ENCODE measurements at regions not wholly inside any gene's neighbourhood (a gene's known extent, or its start where the extent isn't known, plus 50 kb on each side); places are given as distances from the start of the nearest gene placed in this dataset.
"Not testable (repeated sequence)": the region's sequence is repeated elsewhere in the genome, so short reads cannot be mapped to it uniquely, and the experiment has no call there.

- no peak for DNase-seq (ENCODE audit: low read depth)
Observed at GRCh38 chr12:63410197-63410596, 258.1 kb downstream of the DPY19L2 start.

- DNase-seq (ENCODE audit: low read depth), result no peak
Observed at GRCh38 chr12:63406781-63407180, 255.8 kb upstream of the AVPR1A start.

- no peak for DNase-seq (ENCODE audit: low read depth)
Observed at GRCh38 chr12:63404611-63405010, 253.6 kb upstream of the AVPR1A start.

- no peak for DNase-seq (ENCODE audit: low read depth)
Observed at GRCh38 chr12:63403256-63403655, 252.3 kb upstream of the AVPR1A start.

- no peak for DNase-seq (ENCODE audit: low read depth)
Observed at GRCh38 chr12:63400718-63401117, 249.7 kb upstream of the AVPR1A start.

- DNase-seq (ENCODE audit: low read depth), result no peak
Observed at GRCh38 chr12:63400318-63400717, 249.3 kb upstream of the AVPR1A start.

GRCh38 chr12:63397807-63398206, 246.8 kb upstream of the AVPR1A start:
- no peak for DNase-seq (ENCODE audit: low read depth)

GRCh38 chr12:63396135-63396534, 245.1 kb upstream of the AVPR1A start:
- DNase-seq (ENCODE audit: low read depth), result no peak

GRCh38 chr12:63394983-63395382, 244.0 kb upstream of the AVPR1A start:
- DNase-seq (ENCODE audit: low read depth), result no peak

- DNase-seq (ENCODE audit: low read depth), result no peak
Observed at GRCh38 chr12:63394349-63394748, 243.3 kb upstream of the AVPR1A start.

GRCh38 chr12:63389211-63389610, 238.2 kb upstream of the AVPR1A start:
- no peak for DNase-seq (ENCODE audit: low read depth)

- DNase-seq (ENCODE audit: low read depth), result no peak
Observed at GRCh38 chr12:63387771-63388170, 236.8 kb upstream of the AVPR1A start.

- no peak for DNase-seq (ENCODE audit: low read depth)
Observed at GRCh38 chr12:63382930-63383329, 231.9 kb upstream of the AVPR1A start.

- DNase-seq (ENCODE audit: low read depth), result no peak
Observed at GRCh38 chr12:63362791-63363190, 211.8 kb upstream of the AVPR1A start.

- no peak for DNase-seq (ENCODE audit: low read depth)
Observed at GRCh38 chr12:63362166-63362565, 211.2 kb upstream of the AVPR1A start.

- DNase-seq (ENCODE audit: low read depth), result no peak
Observed at GRCh38 chr12:63354969-63355368, 204.0 kb upstream of the AVPR1A start.

GRCh38 chr12:63353559-63353958, 202.6 kb upstream of the AVPR1A start:
- DNase-seq (ENCODE audit: low read depth), result no peak

- no peak for DNase-seq (ENCODE audit: low read depth)
Observed at GRCh38 chr12:63351370-63351769, 200.4 kb upstream of the AVPR1A start.

- DNase-seq (ENCODE audit: low read depth), result no peak
Observed at GRCh38 chr12:63348556-63348955, 197.6 kb upstream of the AVPR1A start.

GRCh38 chr12:63337158-63337557, 186.2 kb upstream of the AVPR1A start:
- not testable (repeated sequence) for DNase-seq (ENCODE audit: low read depth)

- no peak for DNase-seq (ENCODE audit: low read depth)
Observed at GRCh38 chr12:63326260-63326659, 175.3 kb upstream of the AVPR1A start.

- DNase-seq (ENCODE audit: low read depth), result no peak
Observed at GRCh38 chr12:63325757-63326156, 174.8 kb upstream of the AVPR1A start.

- no peak for DNase-seq (ENCODE audit: low read depth)
Observed at GRCh38 chr12:63323942-63324341, 172.9 kb upstream of the AVPR1A start.

GRCh38 chr12:63321373-63321772, 170.4 kb upstream of the AVPR1A start:
- DNase-seq (ENCODE audit: low read depth), result no peak

Measured in GM04503 (cell line).